Stomach (tissue), 8 donors: ENCODE measurements at regions not wholly inside any gene's neighbourhood (a gene's known extent, or its start where the extent isn't known, plus 50 kb on each side); places are given as distances from the start of the nearest gene placed in this dataset.
"Not testable (repeated sequence)": the region's sequence is repeated elsewhere in the genome, so short reads cannot be mapped to it uniquely, and the experiment has no call there.

Experiments
- DNase-seq, 2 donors: peaks; one replicate each; pipeline versions ENCODE4 v3.0.0 to v3.0.0-alpha.2; 2013 to 2019
- H3K27ac ChIP-seq, 5 donors: fragments of 200-600 bp in 4 of 5; sonication (generic) in 4 of 5; one replicate each; pipeline ENCODE4 v1.5.1; 2013 to 2019; ENCODE audit warnings: mild to moderate bottlenecking in 1 of 5, moderate library complexity in 1 of 5
- H3K27me3 ChIP-seq, 3 donors: fragments of 200-600 bp; sonication (generic); one replicate each; pipeline ENCODE4 v1.5.1; 2017 to 2019; ENCODE audit warnings: mixed run types in 1 of 3
- H3K36me3 ChIP-seq, 4 donors: fragments of 200-600 bp; sonication (generic); 1 replicate in 3 of 4; 2 replicates in 1 of 4; pipeline ENCODE4 v1.5.1; 2016 to 2019
- H3K4me1 ChIP-seq, 4 donors: fragments of 200-600 bp; sonication (generic); one replicate each; pipeline ENCODE4 v1.5.1; 2016 to 2019
- H3K4me3 ChIP-seq, 4 donors: fragments of 200-600 bp; sonication (generic) in 3 of 4; one replicate each; pipeline ENCODE4 v1.5.1; 2016 to 2019; ENCODE audit warnings: mild to moderate bottlenecking in 1 of 4
- H3K9me3 ChIP-seq, 4 donors: fragments of 200-600 bp; sonication (generic); one replicate each; pipeline ENCODE4 v1.5.1; 2016 to 2019
- CTCF ChIP-seq, 7 experiments: fragments of 450-650 bp in 4 of 7; fragments of 200-600 bp in 3 of 7; sonication (generic) in 3 of 7; IDR thresholded peaks; one replicate each; pipeline ENCODE4 v1.5.1; 2016 to 2019; ENCODE audit warnings: antibody characterized with exemption in 7 of 7, control low read depth in 2 of 7, mild to moderate bottlenecking in 1 of 7
- EP300 ChIP-seq: sonication (generic); formaldehyde crosslinking; IDR thresholded peaks from one replicate; pipeline ENCODE4 v1.6.1; 2017; ENCODE audit warnings: antibody characterized with exemption
- POLR2A ChIP-seq, 4 donors: fragments of 450-650 bp; IDR thresholded peaks; one replicate each; pipeline ENCODE4 v1.6.1; 2016; ENCODE audit warnings: antibody characterized with exemption in 4 of 4, control low read depth in 2 of 4, mild to moderate bottlenecking in 1 of 4, moderate library complexity in 1 of 4
- POLR2AphosphoS5 ChIP-seq, 3 donors: sonication (generic); formaldehyde crosslinking; IDR thresholded peaks; one replicate each; pipeline ENCODE4 v1.6.1; 2016; ENCODE audit warnings: antibody characterized with exemption in 3 of 3
- WGBS, 5 donors: extraction: QIAGEN DNeasy Blood & Tissue Kit in 3 of 5; methylation state at CpG; one replicate each; pipeline versions ENCODE4 v1.1.5 to v1.1.7; 2013 to 2018; 5-methylcytosine and 5-hydroxymethylcytosine counted together
- intact Hi-C: fragments of 100-400 bp; cut with DNase I; formaldehyde crosslinking; loops from one replicate; pipeline ENCODE4 v1.15.1; 2023; ENCODE audit warnings: low total_unique reads
- donor health status: healthy with polysubstance abuse.
- donor health status: Bipolar disorder and iron deficiency.
- donor health status: healthy.

- intact Hi-C loops = no loop called here
- Histone ChIP-seq H3K9me3 (peaks cover 0 to 22% (median 9%) of the 10 kb centered on the region in 4 donors), H3K4me1 (peaks cover 0 to 22% (median 11%) of the 10 kb centered on the region in 4 donors), H3K27me3 (no peaks in the 10 kb centered on the region), H3K4me3 (no peak overlapping the region), H3K36me3 (no peaks in the 10 kb centered on the region), H3K27ac (peak overlapping the region in 2 of 5 donors; percentile 8 to 47)
- DNase-seq = peak in 1 of 2 donors; percentile 53
- TF ChIP-seq POLR2AphosphoS5 (IDR thresholded peaks at IDR 0.05) (peak in 1 of 3 donors; percentile 11), CTCF (IDR thresholded peaks at IDR 0.05) (no peak), EP300 (no peak)
- 72 to 91% (median 73%) methylated on average over 1 of the region's 1 CpG for WGBS, 5 donors
Measured at GRCh38 chr10:31669357-31669756, 259.3 kb downstream of the ARHGAP12 start.

GRCh38 chr10:31668326-31668725 is 260.3 kb downstream of the ARHGAP12 start:
- H3K4me1 ChIP-seq = peaks cover 0 to 28% (median 11%) of the 10 kb centered on the region in 4 donors
- peaks cover 0 to 13% (median 6%) of the 10 kb centered on the region in 4 donors for H3K9me3 ChIP-seq
- no peaks in the 10 kb centered on the region for H3K27me3 ChIP-seq
- H3K27ac ChIP-seq = peak overlapping the region in 2 of 5 donors; percentile 8 to 47
- intact Hi-C loops = no loop called here
- no peak overlapping the region for H3K4me3 ChIP-seq
- no peak for TF ChIP-seq EP300
- no peak for TF ChIP-seq CTCF (IDR thresholded peaks at IDR 0.05)
- TF ChIP-seq POLR2AphosphoS5 (IDR thresholded peaks at IDR 0.05) = no peak
- TF ChIP-seq POLR2A (IDR thresholded peaks at IDR 0.05) = no peak
- H3K36me3 ChIP-seq = no peaks in the 10 kb centered on the region
- no peak for DNase-seq

- H3K27me3 ChIP-seq, H3K36me3 ChIP-seq, intact Hi-C loops, H3K4me3 ChIP-seq, DNase-seq, H3K9me3 ChIP-seq: not testable (repeated sequence)
- H3K4me1 ChIP-seq = peaks cover 0 to 32% (median 11%) of the 10 kb centered on the region in 4 donors
- H3K27ac ChIP-seq = peak overlapping the region in 1 of 5 donors; percentile 84
- 87 to 94% (median 91%) methylated on average over 3 of the region's 3 CpGs for WGBS, 5 donors
Measured at GRCh38 chr10:31665764-31666279, 262.8 kb downstream of the ARHGAP12 start.

- peak; percentile 90 for TF ChIP-seq EP300
- no peak for TF ChIP-seq POLR2A (IDR thresholded peaks at IDR 0.05)
- peak; percentile 41 to 80 (median 80) for TF ChIP-seq POLR2AphosphoS5 (IDR thresholded peaks at IDR 0.05)
- intact Hi-C loops = no loop called here
- H3K27ac ChIP-seq = peak overlapping the region in 1 of 5 donors; percentile 84
- H3K9me3 ChIP-seq = no peaks in the 10 kb centered on the region
- H3K4me3 ChIP-seq = no peak overlapping the region
- no peaks in the 10 kb centered on the region for H3K36me3 ChIP-seq
- H3K27me3 ChIP-seq = no peaks in the 10 kb centered on the region
- H3K4me1 ChIP-seq = peaks cover 0 to 34% (median 14%) of the 10 kb centered on the region in 4 donors
- 52 to 72% (median 63%) methylated on average over 5 of the region's 5 CpGs for WGBS, 5 donors
- peak in 1 of 2 donors; percentile 66 for DNase-seq
Measured at GRCh38 chr10:31664803-31665202, 263.8 kb downstream of the ARHGAP12 start.

- DNase-seq, H3K9me3 ChIP-seq, H3K36me3 ChIP-seq, H3K4me3 ChIP-seq, intact Hi-C loops, H3K27me3 ChIP-seq: not testable (repeated sequence)
- Histone ChIP-seq H3K4me1 (peaks cover 0 to 27% (median 10%) of the 10 kb centered on the region in 4 donors), H3K27ac (peak overlapping the region in 1 of 5 donors; percentile 84)
- WGBS, 5 donors = 82 to 93% (median 91%) methylated on average over 9 of the region's 9 CpGs
Measured at GRCh38 chr10:31664071-31664470, 264.6 kb downstream of the ARHGAP12 start.

GRCh38 chr10:31660300-31660699 is 268.3 kb downstream of the ARHGAP12 start:
- peak overlapping the region in 3 of 5 donors; percentile 47 to 84 (median 66) for H3K27ac ChIP-seq
- intact Hi-C loops = no loop called here
- no peaks in the 10 kb centered on the region for H3K36me3 ChIP-seq
- WGBS, 5 donors = 43 to 58% (median 53%) methylated on average over 7 of the region's 7 CpGs
- peaks cover 0 to 36% (median 14%) of the 10 kb centered on the region in 4 donors for H3K4me1 ChIP-seq
- TF ChIP-seq POLR2A (IDR thresholded peaks at IDR 0.05) = no peak
- peak; percentile 7 to 93 (median 70) for TF ChIP-seq POLR2AphosphoS5 (IDR thresholded peaks at IDR 0.05)
- TF ChIP-seq EP300 = peak; percentile 81
- no peaks in the 10 kb centered on the region for H3K27me3 ChIP-seq
- DNase-seq = peak in 1 of 2 donors; percentile 63
- no peak overlapping the region for H3K4me3 ChIP-seq
- no peaks in the 10 kb centered on the region for H3K9me3 ChIP-seq
